HCT116 (cell line): ENCODE measurements at regions not wholly inside any gene's neighbourhood (a gene's known extent, or its start where the extent isn't known, plus 50 kb on each side); places are given as distances from the start of the nearest gene placed in this dataset.

ENCODE experiments used
- ATAC-seq: fragments of 200-7000 bp; cut with Tn5 transposase; 2 replicates; pipeline ENCODE4 v1.9.1; 2020; ENCODE audit warnings: mild to moderate bottlenecking, moderate library complexity
- BruUV-seq: library from RNA; stranded (reverse); fragments of 400-500 nt; replicated peaks from 2 replicates; lab custom pipeline; 2021; lab: Mats Ljungman, UMichigan
- CTCF ChIA-PET: fragments of 300-600 bp; sonication (Branson Sonifier 250); formaldehyde crosslinking; loops from one replicate; lab custom pipeline; 2021; ENCODE audit warnings: antibody characterized with exemption; lab: Charles Lee
- POLR2A ChIA-PET: fragments of 300-600, 350-600 bp; sonication (Branson Sonifier 250); formaldehyde crosslinking; loops from one replicate; lab custom pipeline; 2021; ENCODE audit warnings: antibody characterized with exemption; lab: Charles Lee
- RAD21 ChIA-PET, 2 experiments: fragments of 300-600 bp; sonication (Branson Sonifier 250); formaldehyde crosslinking; loops; one replicate each; lab custom pipeline; 2023; ENCODE audit warnings: low total read pairs in 2 of 2; ENCODE audit not compliant: uncharacterized antibody in 2 of 2, unreplicated experiment in 2 of 2, low non-redundant PET in 1 of 2; lab: Charles Lee
- DNase-seq: peaks from one replicate; pipeline ENCODE4 v3.0.0-alpha.2; 2010; ENCODE audit warnings: low read depth, low spot score
- H2AFZ ChIP-seq: fragments of 200-600 bp; shearing (Covaris generic), sonication (generic); 2 replicates; pipeline ENCODE4 v1.6.1; 2017; ENCODE audit warnings: low read depth, mixed run types, mixed read lengths, antibody characterized with exemption, low read length; ENCODE audit not compliant: poor library complexity, severe bottlenecking
- H3K27ac ChIP-seq: 2 replicates; pipeline ENCODE4 v1.5.1; 2012; ENCODE audit warnings: low read depth, low read length
- H3K27me3 ChIP-seq: fragments of 200-600 bp; sonication (generic); 2 replicates; pipeline ENCODE4 v1.6.1; 2016; ENCODE audit warnings: mixed run types, low read length, mixed read lengths; ENCODE audit not compliant: insufficient read depth
- H3K36me3 ChIP-seq, 2 experiments: fragments of 200-500 bp in 1 of 2; fragments of 200-600 bp in 1 of 2; sonication (Bioruptor generic) in 1 of 2; sonication (generic) in 1 of 2; 2 replicates each; pipeline versions ENCODE4 v1.5.1 to v1.6.1; 2014 to 2016; ENCODE audit warnings: low read length in 2 of 2, inconsistent platforms in 1 of 2, mixed read lengths in 1 of 2, mixed run types in 1 of 2; ENCODE audit not compliant: insufficient read depth in 2 of 2, control insufficient read depth in 1 of 2
- H3K4me1 ChIP-seq, 2 experiments: fragments of 200-600 bp in 1 of 2; sonication (generic) in 1 of 2; 2 replicates each; pipeline versions ENCODE4 v1.5.1 to v1.6.1; 2012 to 2017; ENCODE audit warnings: low read length in 2 of 2, inconsistent platforms in 1 of 2, mild to moderate bottlenecking in 1 of 2, mixed read lengths in 1 of 2, mixed run types in 1 of 2, moderate library complexity in 1 of 2; ENCODE audit not compliant: insufficient read depth in 2 of 2, control insufficient read depth in 1 of 2
- H3K4me2 ChIP-seq: fragments of 200-600 bp; sonication (generic); 2 replicates; pipeline ENCODE4 v1.6.1; 2017; ENCODE audit warnings: mixed run types, low read length, mixed read lengths
- H3K4me3 ChIP-seq, 2 experiments: fragments of 200-600 bp in 1 of 2; sonication (generic) in 1 of 2; replicated peaks in 1 of 2; 2 replicates each; pipeline ENCODE4 v1.5.1; 2011 to 2016; ENCODE audit warnings: low read length in 2 of 2, control low read depth in 1 of 2, low read depth in 1 of 2, mild to moderate bottlenecking in 1 of 2, mixed read lengths in 1 of 2, mixed run types in 1 of 2
- H3K79me2 ChIP-seq: fragments of 200-600 bp; sonication (generic); 2 replicates; pipeline ENCODE4 v1.6.1; 2017; ENCODE audit warnings: mild to moderate bottlenecking, mixed run types, low read length, moderate library complexity, mixed read lengths; ENCODE audit not compliant: insufficient read depth
- H3K9ac ChIP-seq: fragments of 200-600 bp; sonication (generic); 2 replicates; pipeline ENCODE4 v1.6.1; 2016; ENCODE audit warnings: low read length, mixed read lengths
- H3K9me2 ChIP-seq: fragments of 200-600 bp; sonication (generic), shearing (Covaris generic); 2 replicates; pipeline ENCODE4 v1.6.1; 2017; ENCODE audit warnings: mixed run types, mild to moderate bottlenecking, moderate library complexity; ENCODE audit not compliant: insufficient read depth
- H3K9me3 ChIP-seq, 2 experiments: fragments of 200-500 bp in 1 of 2; fragments of 200-600 bp in 1 of 2; sonication (Bioruptor generic) in 1 of 2; sonication (generic) in 1 of 2; 2 replicates each; pipeline ENCODE4 v1.6.1; 2014 to 2017; ENCODE audit warnings: low read length in 2 of 2, mixed read lengths in 2 of 2, inconsistent platforms in 1 of 2, low read depth in 1 of 2, mild to moderate bottlenecking in 1 of 2, mixed run types in 1 of 2, moderate library complexity in 1 of 2; ENCODE audit not compliant: control insufficient read depth in 1 of 2, insufficient read depth in 1 of 2
- H4K20me1 ChIP-seq: fragments of 200-600 bp; sonication (generic), shearing (Covaris generic); 2 replicates; pipeline ENCODE4 v1.6.1; 2017; ENCODE audit warnings: mixed run types, mild to moderate bottlenecking, moderate library complexity; ENCODE audit not compliant: insufficient read depth
- CEBPB ChIP-seq: IDR thresholded peaks from 2 replicates; pipeline ENCODE4 v1.6.1; 2012; ENCODE audit warnings: low read depth
- POLR2AphosphoS5 ChIP-seq: IDR thresholded peaks from 2 replicates; pipeline ENCODE4 v1.6.1; 2011; ENCODE audit warnings: mild to moderate bottlenecking, low read depth, low read length, moderate library complexity
- YY1 ChIP-seq: IDR thresholded peaks from 2 replicates; pipeline ENCODE4 v1.6.1; 2011; ENCODE audit warnings: low read length, low read depth, moderate library complexity, mild to moderate bottlenecking; ENCODE audit not compliant: insufficient replicate concordance; ENCODE audit errors: extremely low read depth
- ZNF274 ChIP-seq: fragments of 200-500 bp; sonication (Bioruptor generic); IDR thresholded peaks from 2 replicates; pipeline ENCODE4 v1.6.1; 2014; ENCODE audit warnings: mild to moderate bottlenecking, low read depth, low read length, inconsistent platforms
- intact Hi-C: fragments of 100-400 bp; cut with micrococcal nuclease; formaldehyde crosslinking; loops from 2 replicates; pipeline ENCODE4 v1.10.0; 2022
- TF ChIP-seq, protein P1 (sequence below): IDR thresholded peaks from 2 replicates; pipeline ENCODE4 v1.6.1; 2012
- TF ChIP-seq, protein P2 (sequence below): IDR thresholded peaks from 2 replicates; pipeline ENCODE4 v1.6.1; 2012; ENCODE audit warnings: low read depth

DNA sequence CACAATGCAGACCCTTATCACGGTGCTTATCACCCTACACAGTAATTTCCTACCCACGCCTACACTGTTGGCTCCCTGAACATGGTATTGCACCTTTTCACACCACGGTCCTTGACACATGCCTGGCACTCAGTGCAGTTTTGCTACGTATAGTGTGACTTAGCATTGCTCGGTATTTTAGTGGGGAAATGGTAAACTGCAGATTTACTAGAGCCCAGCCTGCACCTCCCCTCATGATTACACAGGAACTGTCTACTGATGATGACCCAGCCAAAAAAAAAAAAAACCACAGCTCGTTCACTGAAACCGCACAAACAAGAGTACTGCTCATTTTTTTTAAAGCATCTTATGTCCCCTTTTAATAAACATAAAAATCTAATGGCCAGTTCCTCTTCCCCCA lies 124.2 kb upstream of the ZNF746 start:
- CTCF ChIA-PET, result no interaction called here
- peaks cover 27% of the 10 kb centered on the region for H3K79me2 ChIP-seq
- TF ChIP-seq CEBPB, result no peak
- no peak for TF ChIP-seq POLR2AphosphoS5
- TF ChIP-seq, protein P1, sequence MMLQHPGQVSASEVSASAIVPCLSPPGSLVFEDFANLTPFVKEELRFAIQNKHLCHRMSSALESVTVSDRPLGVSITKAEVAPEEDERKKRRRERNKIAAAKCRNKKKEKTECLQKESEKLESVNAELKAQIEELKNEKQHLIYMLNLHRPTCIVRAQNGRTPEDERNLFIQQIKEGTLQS, result no peak
- TF ChIP-seq, protein P2, sequence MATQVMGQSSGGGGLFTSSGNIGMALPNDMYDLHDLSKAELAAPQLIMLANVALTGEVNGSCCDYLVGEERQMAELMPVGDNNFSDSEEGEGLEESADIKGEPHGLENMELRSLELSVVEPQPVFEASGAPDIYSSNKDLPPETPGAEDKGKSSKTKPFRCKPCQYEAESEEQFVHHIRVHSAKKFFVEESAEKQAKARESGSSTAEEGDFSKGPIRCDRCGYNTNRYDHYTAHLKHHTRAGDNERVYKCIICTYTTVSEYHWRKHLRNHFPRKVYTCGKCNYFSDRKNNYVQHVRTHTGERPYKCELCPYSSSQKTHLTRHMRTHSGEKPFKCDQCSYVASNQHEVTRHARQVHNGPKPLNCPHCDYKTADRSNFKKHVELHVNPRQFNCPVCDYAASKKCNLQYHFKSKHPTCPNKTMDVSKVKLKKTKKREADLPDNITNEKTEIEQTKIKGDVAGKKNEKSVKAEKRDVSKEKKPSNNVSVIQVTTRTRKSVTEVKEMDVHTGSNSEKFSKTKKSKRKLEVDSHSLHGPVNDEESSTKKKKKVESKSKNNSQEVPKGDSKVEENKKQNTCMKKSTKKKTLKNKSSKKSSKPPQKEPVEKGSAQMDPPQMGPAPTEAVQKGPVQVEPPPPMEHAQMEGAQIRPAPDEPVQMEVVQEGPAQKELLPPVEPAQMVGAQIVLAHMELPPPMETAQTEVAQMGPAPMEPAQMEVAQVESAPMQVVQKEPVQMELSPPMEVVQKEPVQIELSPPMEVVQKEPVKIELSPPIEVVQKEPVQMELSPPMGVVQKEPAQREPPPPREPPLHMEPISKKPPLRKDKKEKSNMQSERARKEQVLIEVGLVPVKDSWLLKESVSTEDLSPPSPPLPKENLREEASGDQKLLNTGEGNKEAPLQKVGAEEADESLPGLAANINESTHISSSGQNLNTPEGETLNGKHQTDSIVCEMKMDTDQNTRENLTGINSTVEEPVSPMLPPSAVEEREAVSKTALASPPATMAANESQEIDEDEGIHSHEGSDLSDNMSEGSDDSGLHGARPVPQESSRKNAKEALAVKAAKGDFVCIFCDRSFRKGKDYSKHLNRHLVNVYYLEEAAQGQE, result no peak
- no peak for TF ChIP-seq ZNF274
- no peak for TF ChIP-seq YY1
- H4K20me1 ChIP-seq, result no peaks in the 10 kb centered on the region
- POLR2A ChIA-PET, result no interaction called here
- intact Hi-C loops, result no loop called here
- peaks cover 21 to 25% of the 10 kb centered on the region in 2 experiments for H3K36me3 ChIP-seq
- H3K4me3 ChIP-seq, result no peak overlapping the region
- H3K27ac ChIP-seq, result no peak overlapping the region
- H3K9me3 ChIP-seq, result no peaks in the 10 kb centered on the region
- no peaks in the 10 kb centered on the region for H3K27me3 ChIP-seq
- BruUV-seq, result no TSS peak
- H2AFZ ChIP-seq, result no peak overlapping the region
- no peak overlapping the region for H3K9ac ChIP-seq
- DNase-seq (no peak), ATAC-seq (no peak)
- RAD21 ChIA-PET, result no interaction called here
- H3K4me2 ChIP-seq, result no peak overlapping the region
- peaks cover 5 to 19% of the 10 kb centered on the region in 2 experiments; a peak in 3 of 4 replicates for H3K4me1 ChIP-seq
- H3K9me2 ChIP-seq, result no peaks in the 10 kb centered on the region
